NCI-H2081 treated with DMSO at 0.1 percent for 48 hours (cell line): ENCODE measurements at regions not wholly inside any gene's neighbourhood (a gene's known extent, or its start where the extent isn't known, plus 50 kb on each side); places are given as distances from the start of the nearest gene placed in this dataset.

ENCODE experiments used
- DNase-seq: peaks from one replicate; lab custom pipeline; 2025; lab: John Stamatoyannopoulos, UW

DNA sequence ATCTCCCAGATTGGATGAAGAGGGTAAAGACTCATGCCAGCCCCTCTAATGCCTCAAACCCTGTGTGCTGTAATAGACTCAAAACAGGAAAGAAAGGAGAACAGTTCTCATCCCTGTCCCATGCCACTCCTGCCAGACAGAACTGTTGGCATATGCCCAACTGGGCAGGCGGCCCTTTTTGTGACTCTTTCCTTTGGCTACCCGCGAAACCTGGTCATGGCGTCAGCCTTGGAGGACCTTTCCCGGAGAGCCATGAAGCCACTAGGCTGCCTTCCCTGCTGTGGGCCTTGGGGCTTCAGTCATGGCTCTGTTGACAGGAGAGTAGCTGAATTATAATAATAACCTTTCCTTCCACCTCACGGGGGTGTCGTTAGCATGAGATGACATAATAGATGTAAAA is 75.9 kb upstream of the SEMA6A start:
- no peak for DNase-seq

DNA sequence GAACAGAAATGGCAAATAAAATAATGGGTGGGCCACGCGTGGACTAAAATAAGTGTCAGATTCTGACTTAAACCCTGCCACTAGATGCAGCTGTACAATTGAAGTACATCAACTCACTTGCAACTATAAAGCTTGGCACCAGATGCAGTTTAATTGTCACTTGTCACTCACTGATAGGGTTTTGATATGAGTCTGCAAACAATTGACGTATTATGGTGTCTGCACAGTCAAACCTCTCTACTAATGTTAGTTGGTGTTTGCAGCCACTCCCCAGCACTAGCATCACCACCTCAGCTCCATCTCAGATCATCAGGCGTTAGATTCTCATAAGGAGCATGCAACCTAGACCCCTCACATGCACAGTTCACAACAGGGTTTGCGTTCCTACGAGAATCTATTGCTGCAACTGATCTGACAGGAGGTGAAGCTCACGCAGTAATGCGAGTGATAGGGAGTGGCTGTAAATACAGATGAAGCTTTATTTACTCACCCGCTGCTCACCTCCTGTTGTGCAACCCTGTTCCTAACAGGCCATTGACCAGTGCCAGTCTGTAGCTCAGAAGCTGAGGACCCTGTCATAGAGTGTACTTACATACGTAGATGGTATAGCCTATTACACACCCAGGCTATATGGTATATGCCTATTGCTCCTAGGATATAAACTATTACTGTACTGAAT is 72.1 kb upstream of the SEMA6A start:
- no peak for DNase-seq

- no peak for DNase-seq
These were observed 71.0 kb upstream of the SEMA6A start for GRCh38 chr5:116645627-116646026.

- no peak for DNase-seq
These were observed 65.6 kb upstream of the SEMA6A start for GRCh38 chr5:116640236-116640635.

DNA sequence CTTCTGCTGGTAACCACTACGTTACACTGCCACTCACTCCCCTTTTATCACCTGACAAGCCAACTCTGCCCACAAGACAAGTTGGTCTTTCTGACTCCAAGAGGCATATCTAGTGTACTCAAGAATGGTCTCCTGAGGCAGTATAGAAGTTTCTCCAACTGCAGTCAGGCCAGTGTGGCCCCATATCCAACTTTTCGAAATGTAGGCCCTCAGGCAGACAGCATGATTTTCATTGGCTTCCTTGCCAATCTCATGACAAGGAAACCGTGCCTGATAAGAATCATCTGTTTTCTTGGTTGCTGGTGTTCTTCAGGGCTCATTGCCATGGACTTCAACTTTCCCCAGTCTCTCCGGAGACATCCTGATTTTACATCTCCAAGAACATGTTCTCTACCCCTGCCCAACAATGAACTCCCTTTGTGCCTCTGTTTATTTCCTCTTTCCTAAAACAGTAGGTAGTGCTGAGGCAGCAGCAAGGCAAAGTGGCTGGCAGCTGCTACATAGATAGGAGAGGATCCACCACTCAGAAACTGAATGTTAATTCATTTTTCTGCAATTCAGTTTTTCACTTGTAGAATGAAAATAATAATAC is 62.6 kb upstream of the SEMA6A start:
- DNase-seq, result no peak

GRCh38 chr5:116632890-116633289 is 58.3 kb upstream of the SEMA6A start:
- DNase-seq, result no peak

- DNase-seq, result no peak
These were observed 56.5 kb upstream of the SEMA6A start for GRCh38 chr5:116631147-116631546.

DNA sequence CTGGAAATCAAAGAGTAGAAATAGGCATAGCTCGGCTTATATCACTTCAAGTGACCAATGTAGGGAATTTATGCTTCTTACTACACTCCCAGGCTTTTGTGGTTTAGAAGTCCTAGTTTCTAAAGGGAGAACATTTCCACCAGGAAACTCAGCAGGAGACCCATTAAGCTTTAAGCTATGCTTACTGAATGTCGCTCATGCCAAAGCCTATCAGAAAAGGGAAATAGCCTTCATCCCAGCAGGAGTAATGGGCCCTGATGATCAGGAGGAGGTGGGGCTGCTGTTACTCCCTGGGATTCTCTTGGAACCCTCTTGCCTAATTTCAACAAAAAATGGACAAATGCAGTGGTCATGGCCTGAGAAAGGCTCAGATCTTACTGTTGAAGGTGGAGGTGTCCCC is 54.5 kb upstream of the SEMA6A start:
- DNase-seq, result no peak

GRCh38 chr5:116626945-116627679 is 52.5 kb upstream of the SEMA6A start:
- DNase-seq, result no peak

DNA sequence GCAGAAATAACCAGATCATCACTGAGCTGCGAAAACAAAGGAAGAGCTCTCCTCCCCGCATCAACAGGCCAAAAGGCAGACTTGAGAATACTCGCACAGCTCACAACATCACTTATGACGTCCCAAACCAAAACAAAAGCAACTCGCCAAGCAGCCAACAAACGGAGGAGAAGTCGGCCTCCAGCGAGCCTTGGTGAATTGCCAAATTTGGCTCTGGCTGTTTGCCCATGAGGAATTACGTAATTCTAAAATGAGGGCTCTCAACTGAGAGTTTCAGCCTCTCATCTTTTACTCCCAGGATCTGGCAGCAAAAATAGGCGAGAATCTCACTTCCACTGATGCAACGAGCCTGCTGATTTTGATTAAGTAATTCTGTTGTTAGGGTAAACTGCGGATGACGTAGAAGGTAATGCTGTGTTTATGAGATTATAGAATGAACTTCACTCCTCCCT is 51.7 kb upstream of the SEMA6A start:
- DNase-seq, result no peak
